Suppressor macrophage (primary cell): ENCODE measurements at regions not wholly inside any gene's neighbourhood (a gene's known extent, or its start where the extent isn't known, plus 50 kb on each side); places are given as distances from the start of the nearest gene placed in this dataset.

Source experiments
- DNase-seq, 4 experiments: peaks; one replicate each; pipeline ENCODE4 v3.0.0-alpha.2; 2020 to 2022

DNA sequence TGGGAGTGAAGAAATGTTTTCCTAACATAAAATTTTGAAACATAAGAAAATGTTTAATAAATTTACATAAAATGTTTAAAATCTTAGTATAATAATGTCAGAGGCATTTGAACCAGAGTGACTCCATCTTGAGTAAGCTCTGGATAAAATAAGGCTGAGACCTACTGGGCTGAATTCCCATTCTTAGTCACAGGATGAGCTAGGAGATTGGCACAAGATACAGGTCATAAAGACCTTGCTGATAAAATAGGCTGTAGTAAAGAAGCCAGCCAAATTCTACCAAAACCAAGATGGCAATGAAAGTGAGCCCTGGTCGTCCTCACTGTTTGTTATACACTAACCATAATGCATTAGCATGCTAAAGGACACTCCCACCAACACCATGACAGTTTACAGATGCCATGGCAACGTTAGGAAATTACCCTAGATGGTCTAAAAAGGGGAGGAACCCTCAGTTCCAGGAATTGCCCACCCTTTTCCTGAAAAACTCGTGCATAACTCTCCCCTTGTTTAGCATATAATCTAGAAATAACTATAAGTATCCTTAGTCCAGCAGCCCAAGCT, 1184.0 kb downstream of the UQCRFS1 start:
- no peak for DNase-seq

DNA sequence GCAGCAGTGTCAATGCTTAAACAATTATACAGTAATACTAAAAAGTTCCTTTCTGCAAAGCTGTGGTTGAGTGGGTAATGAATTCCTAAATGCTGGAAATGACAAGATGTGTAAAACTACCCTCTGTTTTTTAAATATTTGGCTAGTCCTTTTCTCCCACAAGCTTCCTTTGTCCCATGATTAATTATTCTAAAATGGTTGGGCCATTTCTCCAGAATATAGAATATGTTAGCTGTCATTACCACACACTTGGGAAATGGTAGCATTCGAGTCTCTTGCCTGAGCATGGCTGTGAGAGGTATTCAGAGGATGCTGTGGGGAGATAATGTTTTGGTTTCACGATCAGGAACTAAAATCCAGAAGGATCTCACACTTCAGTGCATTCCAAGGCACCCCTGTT, 1185.8 kb downstream of the UQCRFS1 start:
- DNase-seq = no peak

DNA sequence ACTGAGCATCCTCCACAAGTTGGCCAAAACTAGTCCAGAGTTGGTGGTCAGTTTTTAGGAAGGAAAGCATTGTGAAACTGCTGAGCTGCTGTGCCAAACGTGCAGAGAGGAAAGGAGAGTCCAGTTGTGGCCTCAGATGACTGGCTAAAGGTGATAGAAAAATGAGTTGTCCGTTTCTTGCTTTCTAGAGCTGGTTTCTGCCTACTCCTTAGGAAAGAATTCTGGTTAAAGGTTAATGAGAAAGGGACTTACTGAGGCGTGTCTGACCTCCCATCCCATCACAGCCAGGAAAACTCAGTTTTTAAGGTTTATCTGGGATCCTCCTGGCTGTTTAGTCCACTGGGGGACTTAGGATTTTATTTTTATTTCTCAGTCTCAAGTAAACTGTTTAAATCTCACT, 1186.3 kb downstream of the UQCRFS1 start:
- no peak for DNase-seq

DNA sequence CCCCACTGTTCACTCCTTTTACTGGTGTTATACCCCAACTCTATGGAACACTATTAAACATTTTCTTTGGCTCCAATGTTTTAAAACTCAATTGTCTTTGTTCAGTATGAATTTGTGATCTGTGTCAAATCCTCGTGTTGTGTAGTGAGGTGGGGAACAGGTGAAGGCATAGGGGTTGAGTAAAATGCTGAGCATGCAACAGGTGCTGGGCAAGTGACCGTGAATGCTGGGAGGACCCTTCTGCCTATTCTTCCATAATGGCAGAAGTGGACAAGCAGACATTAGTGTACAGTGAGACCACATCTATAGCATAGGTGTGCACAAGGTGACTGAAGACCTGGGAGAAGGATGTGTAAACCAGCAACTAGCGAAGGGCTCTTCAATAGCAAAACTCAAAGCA, 1188.0 kb downstream of the UQCRFS1 start:
- DNase-seq = no peak

DNA sequence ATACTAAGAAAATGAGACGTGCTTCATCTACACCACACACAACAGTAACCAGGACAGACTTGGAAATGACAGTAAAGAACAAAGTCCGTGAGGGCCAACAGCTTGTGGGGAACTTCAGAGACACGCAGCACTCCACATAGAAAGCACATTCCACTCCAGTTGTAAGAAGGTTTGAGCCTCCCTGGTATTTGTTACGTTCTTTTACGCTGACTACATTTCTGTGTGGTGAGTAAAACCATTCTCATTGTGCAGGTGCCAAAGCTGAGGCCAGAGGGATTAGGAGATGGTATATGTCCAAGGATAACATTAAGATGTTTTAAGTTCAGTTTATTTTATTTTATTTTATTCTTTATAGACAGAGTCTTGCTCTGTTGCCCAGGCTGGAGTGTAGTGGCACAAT, 1189.9 kb downstream of the UQCRFS1 start:
- DNase-seq = no peak

DNA sequence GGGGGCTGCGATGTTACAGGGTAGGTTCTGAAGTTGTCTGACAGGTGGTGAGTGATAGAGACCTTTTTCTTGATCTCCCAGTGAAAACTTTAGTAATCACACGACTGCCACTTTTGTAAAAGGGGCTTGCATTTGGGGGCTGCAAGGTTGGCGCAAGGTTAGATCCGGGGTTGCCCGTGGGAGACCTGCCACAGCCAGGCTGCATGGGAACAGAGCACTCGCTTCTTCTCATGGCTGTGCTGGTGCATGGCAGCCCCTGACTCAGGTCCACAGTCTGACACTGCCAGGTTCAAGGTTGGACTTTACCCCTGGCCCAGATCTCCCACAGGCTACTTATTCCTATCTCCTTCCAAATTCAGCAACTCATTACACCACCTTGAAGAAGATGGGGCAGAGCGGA, 1190.4 kb downstream of the UQCRFS1 start:
- no peak for DNase-seq

DNA sequence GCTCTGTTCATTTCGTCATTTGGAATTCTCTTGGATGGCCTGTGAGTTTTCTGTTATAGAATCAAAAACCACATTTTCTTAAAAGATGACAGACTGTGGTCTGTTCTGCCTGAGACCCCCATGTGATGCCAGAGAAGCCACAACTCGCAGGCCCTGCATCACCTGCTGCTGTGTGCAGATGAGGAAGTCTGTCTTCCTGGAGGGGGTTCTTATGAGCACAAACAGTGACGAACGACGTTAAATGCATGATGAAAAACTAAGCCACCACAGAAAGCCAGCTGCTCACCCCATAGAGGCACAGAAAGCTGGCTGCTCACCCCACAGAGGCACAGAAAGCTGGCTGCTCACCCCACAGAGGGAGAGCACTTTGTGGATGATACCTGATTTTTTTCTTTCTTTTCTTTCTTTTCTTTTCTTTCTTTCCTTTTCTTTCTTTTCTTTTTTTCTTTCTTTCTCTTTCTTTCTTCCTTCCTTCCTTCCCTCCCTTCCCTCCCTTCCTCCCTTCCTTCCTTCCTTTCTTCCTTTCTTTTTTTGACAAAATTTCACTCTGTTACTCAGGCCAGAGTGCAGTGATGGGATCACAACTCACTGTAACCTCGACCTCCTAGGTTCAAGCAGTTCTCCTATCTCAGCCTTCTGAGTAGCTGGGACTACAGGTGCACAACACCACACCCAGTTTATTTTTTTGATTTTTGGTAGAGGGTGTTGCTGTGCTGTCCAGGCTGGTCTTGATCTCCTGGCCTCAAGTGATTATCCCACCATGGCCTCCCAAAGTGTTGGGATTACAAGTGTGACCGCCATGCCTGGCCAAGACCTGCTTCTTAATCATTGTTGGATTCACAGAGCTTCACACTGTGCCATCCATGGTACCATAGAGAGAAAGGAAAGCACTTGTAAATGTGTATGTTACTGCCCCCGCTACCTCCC, 1191.4 kb downstream of the UQCRFS1 start:
- no peak for DNase-seq

DNA sequence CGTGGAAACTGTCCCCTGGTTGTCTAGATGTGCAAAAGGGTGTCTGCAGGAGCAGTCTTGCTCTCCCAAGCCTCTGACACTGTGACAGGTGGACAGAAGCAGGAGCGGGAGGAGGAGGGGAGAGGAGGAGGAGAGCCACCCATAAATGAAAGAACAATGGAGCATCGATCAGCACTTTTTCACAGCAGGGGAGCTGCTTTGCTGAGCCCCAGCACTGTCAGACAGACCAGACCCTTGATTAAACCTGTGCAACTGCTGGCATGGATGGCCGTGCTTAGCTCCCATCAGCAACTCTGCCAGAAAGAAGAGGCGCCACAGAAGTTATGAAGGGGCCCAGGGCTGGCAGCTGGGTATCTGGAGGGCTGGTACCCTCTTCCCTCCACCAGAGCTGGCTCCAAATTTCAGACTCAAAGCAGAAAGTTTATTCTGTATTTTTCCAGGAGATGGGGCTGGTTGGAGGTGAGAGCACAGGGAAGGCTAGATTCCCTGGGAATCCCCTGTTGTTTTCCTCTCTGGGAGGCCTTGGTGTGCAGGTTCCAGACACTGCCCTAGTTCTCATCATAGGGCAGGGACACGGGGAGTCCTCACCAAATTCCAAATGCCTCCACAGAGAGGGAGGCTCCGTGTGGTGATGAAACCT, 1192.2 kb downstream of the UQCRFS1 start:
- no peak for DNase-seq

DNA sequence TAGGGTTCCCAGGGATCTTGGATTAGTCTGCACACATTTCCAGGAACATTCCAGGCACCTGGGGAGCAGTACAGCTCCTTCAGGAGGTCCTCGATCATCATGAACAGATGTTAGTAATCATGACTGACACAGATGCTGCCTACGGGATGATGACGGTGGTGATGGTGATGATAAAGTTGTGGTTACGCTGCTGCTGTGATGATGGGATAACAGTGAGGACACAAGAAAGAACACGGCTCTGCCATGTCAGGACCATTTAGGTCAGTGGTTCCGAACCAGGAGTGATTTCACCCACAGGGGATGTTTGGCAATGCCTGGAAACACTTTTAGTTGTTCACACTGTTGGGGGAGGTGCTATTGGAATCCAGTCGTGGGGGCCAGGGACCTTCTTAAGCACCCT, 1193.0 kb downstream of the UQCRFS1 start:
- DNase-seq = no peak

DNA sequence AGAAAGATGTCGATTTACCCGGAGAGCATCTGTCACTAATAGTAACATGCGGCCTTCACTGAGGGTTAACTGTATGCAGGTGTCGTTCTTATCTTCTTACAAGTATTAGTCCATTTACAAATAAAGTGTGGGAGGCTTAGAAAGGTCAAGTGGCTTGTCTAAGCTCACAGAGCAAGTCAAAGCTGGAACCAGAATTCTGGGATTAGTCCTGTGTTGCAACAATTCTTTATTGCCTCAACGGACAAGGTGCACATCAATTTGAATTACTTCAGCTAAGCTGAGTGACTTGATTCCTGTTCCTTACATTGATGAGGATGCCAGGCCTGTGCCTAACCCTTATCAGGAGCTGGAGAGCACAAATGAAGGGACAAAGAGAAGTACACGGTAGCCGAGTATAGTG, 1193.6 kb downstream of the UQCRFS1 start:
- no peak for DNase-seq

DNA sequence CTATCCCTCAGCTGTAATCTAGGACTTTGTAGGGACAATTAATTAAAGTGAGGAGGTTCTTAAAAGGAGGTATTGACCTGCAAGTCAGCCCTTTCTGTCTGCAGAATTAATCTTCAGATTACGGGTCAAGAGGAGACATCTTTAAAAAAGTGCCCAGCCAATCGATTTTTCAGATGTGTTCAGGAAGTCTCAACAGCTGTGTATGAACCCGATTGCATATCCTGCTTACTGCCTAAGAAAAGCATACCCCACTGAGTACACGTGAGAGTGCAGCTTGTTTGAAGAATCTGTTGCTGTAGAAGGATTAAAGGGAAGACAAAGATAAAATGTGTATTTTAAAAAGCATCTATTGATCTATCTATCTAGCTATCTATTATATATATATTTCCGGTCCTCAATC, 1194.5 kb downstream of the UQCRFS1 start:
- DNase-seq = no peak

DNA sequence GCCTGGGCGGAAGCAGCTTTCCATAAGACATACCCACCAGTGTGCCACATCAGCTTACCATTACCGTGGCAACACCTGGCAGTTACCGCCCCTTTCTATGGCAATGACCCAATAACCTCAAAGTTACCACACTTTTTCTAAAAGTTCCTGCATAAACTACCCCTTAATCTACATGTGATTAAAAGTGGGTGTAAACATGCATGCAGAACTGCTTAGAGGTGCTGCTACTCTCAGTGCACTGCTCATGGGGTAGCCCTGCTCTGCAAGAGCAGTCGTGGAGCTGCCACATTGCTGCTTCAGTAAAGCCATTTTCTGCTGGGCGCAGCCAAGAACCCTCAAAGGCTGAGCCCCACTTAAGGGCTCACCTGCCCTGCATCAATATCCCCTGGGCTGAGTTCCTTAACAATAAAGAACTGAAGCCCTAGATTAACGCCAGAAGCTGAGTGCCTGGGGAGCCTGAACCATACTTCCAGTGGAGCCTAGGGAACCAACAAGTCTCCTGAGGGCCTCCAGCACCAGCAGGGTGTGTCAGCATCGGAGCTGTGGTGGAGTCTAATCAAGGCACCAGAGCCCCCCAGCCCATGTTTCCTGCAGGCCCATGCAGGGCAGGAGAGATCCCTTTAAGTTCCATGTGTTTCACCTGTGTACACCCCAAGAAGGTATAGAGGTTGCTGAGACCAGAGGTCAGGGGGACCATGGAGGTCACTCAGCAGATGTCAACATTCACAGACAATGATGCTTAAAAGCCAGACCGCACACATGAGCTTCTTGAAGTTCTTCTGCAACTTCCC, 1198.1 kb downstream of the UQCRFS1 start:
- DNase-seq = no peak

DNA sequence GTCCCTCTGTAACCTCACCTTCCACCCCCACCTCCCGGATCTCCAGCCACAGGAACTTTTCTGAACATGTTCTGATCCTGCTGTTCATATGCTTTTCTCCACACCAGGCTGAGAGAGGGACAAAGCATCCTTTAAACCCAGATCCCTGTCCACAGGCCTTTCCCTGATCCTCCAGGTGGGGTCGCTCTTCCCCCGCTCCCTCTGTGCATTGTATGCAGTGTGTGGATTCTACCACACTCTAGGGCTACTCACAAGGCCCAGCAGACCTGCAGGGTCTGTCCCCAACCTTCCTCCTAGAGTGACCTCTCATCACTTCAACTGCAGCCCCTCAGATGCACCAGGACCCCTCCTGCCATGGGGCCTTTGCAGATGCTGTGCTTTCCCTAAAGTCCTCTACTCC, 1200.6 kb downstream of the UQCRFS1 start:
- DNase-seq = no peak

DNA sequence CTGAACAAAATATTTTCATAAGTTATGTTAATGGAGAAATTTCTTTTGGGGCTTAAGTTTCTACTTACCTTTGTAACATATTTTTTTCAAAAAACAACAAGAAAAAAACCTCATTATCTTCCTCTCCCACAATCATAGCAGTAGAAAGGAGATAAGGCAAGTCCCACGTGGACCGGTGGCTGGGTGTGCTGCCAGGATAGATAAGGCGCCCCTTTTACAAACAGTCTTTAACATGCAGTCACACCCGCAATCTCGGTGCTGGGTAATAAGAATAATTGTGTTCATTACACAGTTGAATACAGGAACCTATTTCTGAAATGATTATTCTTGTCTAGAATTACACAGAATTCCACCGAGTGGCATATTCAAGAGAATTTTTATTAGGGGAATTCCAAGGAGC, 1202.3 kb downstream of the UQCRFS1 start:
- DNase-seq = no peak

DNA sequence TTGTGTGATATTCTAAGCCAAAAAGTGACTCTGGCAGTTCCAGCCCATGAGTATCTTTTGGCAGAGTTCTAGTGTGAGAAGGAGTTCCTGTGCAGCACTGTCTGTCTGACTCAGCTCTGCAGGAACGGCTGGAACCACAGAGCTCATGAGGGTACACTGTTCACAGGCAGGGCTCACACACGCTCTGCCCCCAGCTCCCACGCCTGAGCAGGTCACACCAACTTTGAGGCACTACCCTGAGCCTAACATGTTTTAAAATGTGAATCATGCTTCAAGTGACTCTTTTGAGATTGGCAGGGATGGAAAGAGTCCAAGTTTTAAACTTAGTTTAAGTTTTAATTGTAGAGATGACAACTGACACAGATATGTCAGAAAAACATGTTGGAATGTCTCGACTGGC, 1203.3 kb downstream of the UQCRFS1 start:
- DNase-seq = no peak

DNA sequence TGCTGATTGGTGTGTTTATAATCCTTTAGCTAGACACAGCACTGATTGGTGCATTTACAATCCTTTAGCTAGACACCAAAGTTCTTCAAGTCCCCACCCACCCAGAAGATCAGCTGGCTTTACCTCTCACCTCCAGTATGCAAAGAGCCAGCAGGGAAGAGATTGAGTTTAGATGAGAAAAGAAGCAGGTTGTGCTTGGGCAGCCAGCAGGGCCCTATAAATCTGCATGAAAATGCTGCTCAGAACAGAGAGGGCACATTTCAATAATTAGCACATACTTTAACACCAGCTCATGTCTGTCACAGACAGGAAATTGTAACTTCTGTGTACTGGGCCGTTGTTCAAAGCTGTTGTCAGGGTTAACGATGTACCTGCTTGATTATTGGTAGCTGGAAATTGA, 1204.3 kb downstream of the UQCRFS1 start:
- DNase-seq = no peak

DNA sequence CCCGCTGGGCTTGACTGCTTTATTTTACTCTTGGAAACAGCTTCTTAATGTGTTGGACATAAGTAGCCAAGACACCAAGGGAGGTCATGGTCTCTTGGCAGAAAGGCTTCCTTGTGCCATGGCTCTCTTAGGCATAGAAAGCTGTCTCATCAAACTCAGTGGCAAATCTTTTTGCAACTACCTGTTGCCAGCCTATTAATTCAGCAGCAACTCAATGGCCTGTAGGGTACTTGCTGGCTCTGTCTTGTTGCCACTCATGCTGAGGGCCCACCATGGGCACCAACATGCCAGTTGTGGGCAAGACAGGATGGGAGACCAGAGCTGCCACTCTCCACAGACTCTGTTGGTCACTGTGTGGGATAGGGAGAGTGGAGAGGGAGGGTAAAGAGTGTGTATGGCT, 1209.4 kb downstream of the UQCRFS1 start:
- DNase-seq = no peak

DNA sequence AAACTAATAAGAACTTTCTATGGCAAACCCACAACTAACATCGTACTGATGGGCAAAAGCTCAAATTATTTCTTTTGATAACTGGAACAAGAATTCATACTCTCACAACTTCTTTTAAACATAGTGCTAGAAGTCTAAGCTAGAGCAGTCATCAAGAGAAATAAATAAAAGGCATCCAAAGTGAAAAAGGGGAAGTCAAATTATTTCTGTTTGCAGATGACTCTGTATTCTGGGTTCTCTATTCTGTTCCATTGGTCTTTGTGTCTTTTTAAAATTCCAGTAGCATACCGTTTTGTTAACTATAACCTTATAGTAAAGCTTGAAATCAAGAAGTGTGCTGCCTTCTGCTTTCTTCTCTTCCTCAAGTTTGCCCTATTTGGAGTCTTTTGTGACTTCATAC, 1215.9 kb downstream of the UQCRFS1 start:
- DNase-seq = no peak

DNA sequence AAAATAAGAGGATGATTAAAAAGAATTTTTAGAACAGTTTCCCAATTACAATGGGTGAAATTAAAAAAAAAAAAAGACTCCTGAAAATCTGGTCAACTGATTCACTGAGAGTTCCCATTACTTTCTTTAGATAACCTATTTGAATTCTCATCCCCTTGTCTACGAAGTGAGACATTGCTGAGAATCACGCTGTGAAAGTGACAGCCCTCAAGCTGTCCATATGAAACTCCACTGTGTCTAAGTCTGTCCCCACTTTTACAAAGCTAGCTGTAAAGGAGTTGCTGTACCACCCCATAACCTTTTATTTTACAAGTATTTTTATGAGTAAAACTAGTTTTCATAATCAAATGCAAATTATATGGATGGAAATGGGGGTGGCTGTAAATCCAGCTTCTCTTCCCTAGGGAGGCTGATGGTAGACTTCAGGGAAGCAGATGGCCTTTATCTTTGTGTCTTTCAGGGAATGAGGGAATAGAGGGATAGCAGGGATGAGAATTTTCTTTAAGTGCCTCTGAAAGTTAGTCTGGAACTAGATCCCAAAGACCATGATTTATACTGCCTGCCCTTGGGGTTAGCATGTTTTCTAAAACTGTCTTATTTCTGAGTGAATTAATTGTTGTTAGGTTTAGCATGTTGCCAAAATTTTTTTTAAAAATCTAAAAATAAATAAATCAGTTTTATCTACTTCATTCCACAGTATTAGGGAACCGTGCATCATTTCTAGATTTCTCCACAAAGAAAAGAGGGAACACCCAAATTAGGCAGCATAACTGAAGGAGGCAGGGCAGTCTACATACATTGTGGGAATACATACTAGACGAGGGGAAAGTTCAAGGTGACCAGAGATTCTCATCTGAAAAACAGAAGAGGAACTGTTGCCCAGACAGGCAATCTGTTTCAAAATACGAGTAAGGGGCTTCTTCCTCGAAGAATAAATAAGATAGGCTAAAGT, 1219.1 kb downstream of the UQCRFS1 start:
- DNase-seq = no peak

DNA sequence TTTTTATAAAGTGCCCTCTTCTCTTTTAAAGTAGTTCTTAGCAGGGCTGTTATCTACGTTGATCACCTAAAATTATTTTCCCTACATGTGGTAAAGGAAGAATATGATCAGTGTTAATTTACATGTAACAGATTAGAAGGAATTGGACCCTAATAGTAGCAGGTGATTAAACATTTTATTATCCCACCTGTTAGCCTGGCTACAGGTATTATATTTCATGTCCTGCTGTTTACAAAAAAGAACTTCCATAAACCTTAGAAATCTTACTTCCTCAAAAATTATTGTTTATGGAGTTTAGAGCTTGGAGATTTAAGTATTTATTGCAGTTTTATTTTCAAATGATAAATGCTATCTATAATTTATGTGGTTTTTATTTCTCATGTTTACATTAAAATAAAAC, 1226.7 kb downstream of the UQCRFS1 start:
- DNase-seq = no peak

DNA sequence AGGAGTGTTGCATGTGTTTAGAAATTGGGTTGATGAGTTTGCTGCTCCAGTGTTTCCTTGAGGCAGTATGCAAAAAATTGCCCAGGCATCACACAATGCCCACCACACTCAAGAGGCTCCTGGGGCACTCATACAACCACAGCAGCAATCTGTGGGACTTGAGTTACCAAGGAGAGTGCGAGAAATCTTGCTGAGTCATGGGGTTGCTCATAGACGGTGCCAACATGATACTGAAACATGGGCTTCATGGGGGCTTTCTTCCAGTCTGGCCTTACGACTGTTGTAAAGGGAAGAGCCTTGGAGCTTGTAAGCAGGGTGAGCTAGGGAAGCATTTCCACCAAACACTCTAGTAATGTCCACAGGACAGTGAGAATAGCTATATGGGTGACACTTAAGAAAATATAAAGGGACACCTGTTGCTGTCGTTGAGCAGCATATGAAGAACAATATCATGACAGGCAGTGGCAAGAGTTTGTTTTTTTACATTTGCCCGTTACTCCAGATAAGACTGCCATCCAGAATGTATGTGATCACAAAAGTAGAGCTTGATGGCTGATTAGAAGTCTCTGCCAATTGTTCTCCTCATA, 1237.4 kb downstream of the UQCRFS1 start:
- no peak for DNase-seq
